ENCODE measurements at regions not wholly inside any gene's neighbourhood (a gene's known extent, or its start where the extent isn't known, plus 50 kb on each side); places are given as distances from the start of the nearest gene placed in this dataset.

DNA sequence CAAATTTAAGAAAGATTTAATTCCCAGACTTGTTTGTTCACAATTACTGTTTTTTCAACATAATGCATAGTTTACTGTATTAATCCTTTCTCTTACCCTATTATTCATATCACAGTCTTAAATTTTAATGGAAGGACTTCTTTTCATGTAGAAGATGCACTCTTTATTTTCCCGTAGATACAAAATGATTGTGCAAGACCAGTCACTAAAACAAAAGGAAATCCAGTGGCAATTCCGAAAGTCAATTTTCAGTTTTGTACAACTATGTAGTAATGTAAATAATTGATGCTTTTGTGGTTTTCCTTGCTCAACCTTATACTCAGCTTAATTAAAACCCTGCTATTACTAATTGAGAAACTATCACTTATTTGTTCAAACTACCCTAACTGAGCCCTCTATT lies 361.5 kb upstream of the PTCHD4 start:
- no peak for TF ChIP-seq POLR2A (IDR thresholded peaks at IDR 0.05; ENCODE audit: low read depth, low read length)
- TF ChIP-seq POLR2AphosphoS5 (IDR thresholded peaks at IDR 0.05; ENCODE audit: low read depth, low read length): no peak
- TF ChIP-seq TAF1 (IDR thresholded peaks at IDR 0.05; ENCODE audit: borderline replicate concordance, low read depth, low read length): no peak
